Ascending aorta (tissue), 2 donors: ENCODE measurements at regions not wholly inside any gene's neighbourhood (a gene's known extent, or its start where the extent isn't known, plus 50 kb on each side); places are given as distances from the start of the nearest gene placed in this dataset.

Experiments used
- DNase-seq, 2 donors: peaks; one replicate each; pipeline ENCODE4 v3.0.0-alpha.2; 2019; ENCODE audit warnings: low spot score in 2 of 2
- H3K27ac ChIP-seq, 2 donors: fragments of 200-600 bp; sonication (generic); one replicate each; pipeline ENCODE4 v1.5.1; 2016 to 2017; ENCODE audit warnings: mild to moderate bottlenecking in 1 of 2
- H3K27me3 ChIP-seq: fragments of 200-600 bp; sonication (generic); one replicate; pipeline ENCODE4 v1.5.1; 2017
- H3K36me3 ChIP-seq, 2 donors: fragments of 200-600 bp; sonication (generic); one replicate each; pipeline ENCODE4 v1.5.1; 2016
- H3K4me1 ChIP-seq, 2 donors: fragments of 200-600 bp; sonication (generic); one replicate each; pipeline ENCODE4 v1.5.1; 2016 to 2017; ENCODE audit warnings: mild to moderate bottlenecking in 1 of 2
- H3K4me3 ChIP-seq, 2 donors: fragments of 200-600 bp; sonication (generic); one replicate each; pipeline ENCODE4 v1.5.1; 2016 to 2017; ENCODE audit warnings: mild to moderate bottlenecking in 1 of 2
- H3K9me3 ChIP-seq, 2 donors: fragments of 200-600 bp; sonication (generic); one replicate each; pipeline ENCODE4 v1.5.1; 2016
- intact Hi-C: fragments of 100-400 bp; cut with DNase I; formaldehyde crosslinking; loops from one replicate; pipeline ENCODE4 v1.15.1; 2023
- TF ChIP-seq, protein P1 (sequence below), 3 experiments: fragments of 200-600 bp in 2 of 3; fragments of 450-650 bp in 1 of 3; sonication (generic) in 2 of 3; IDR thresholded peaks; one replicate each; pipeline ENCODE4 v1.5.1; 2016 to 2019; ENCODE audit warnings: antibody characterized with exemption in 3 of 3, mild to moderate bottlenecking in 1 of 3, moderate library complexity in 1 of 3

DNA sequence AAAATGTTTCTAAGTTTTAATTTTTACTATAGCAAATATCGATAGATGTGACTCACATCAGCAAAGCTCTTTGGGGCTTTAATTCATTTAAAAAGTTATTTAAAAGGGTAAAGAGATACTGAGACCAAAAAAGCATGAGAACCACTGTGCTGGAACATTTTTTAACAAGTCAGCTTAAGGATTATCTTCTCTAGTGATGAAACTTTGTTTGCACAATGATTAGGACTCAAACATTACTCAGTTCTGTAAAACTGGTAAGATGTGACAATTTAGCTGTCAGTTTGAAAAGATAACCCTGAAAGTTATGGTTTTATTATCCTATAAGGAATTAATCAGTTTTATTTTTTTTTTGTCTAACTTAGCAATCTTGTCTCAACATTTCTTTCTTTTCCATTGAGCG is 301.4 kb downstream of the TSN start:
- Histone ChIP-seq H3K36me3 (no peaks in the 10 kb centered on the region), H3K27me3 (no peaks in the 10 kb centered on the region), H3K4me3 (no peak overlapping the region), H3K27ac (no peak overlapping the region), H3K9me3 (no peaks in the 10 kb centered on the region), H3K4me1 (no peaks in the 10 kb centered on the region)
- DNase-seq = no peak
- intact Hi-C loops = no loop called here
- TF ChIP-seq, protein P1, sequence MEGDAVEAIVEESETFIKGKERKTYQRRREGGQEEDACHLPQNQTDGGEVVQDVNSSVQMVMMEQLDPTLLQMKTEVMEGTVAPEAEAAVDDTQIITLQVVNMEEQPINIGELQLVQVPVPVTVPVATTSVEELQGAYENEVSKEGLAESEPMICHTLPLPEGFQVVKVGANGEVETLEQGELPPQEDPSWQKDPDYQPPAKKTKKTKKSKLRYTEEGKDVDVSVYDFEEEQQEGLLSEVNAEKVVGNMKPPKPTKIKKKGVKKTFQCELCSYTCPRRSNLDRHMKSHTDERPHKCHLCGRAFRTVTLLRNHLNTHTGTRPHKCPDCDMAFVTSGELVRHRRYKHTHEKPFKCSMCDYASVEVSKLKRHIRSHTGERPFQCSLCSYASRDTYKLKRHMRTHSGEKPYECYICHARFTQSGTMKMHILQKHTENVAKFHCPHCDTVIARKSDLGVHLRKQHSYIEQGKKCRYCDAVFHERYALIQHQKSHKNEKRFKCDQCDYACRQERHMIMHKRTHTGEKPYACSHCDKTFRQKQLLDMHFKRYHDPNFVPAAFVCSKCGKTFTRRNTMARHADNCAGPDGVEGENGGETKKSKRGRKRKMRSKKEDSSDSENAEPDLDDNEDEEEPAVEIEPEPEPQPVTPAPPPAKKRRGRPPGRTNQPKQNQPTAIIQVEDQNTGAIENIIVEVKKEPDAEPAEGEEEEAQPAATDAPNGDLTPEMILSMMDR (IDR thresholded peaks at IDR 0.05) = no peak

DNA sequence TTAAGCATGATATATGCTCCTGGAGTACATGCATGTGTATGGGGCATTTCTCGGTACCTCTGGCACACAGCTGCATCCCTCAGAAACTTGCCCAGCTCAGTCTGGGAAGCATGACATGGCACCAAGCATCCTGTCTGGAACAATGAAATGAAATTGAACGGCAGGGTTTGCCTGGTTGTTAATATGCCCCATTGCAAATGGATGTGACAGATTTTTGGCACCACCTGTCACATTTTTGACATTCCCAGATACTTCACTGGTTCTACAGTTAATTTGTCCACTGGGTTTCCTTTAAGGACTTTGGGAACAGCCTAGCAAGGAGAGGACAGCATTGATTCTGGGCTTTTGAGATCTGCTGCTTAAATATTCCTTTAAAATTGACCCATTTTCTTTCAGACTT is 305.8 kb downstream of the TSN start:
- Histone ChIP-seq H3K4me3 (no peak overlapping the region), H3K27me3 (no peaks in the 10 kb centered on the region), H3K36me3 (no peaks in the 10 kb centered on the region), H3K4me1 (no peaks in the 10 kb centered on the region), H3K9me3 (no peaks in the 10 kb centered on the region), H3K27ac (no peak overlapping the region)
- TF ChIP-seq, protein P1 (IDR thresholded peaks at IDR 0.05) = no peak
- no peak for DNase-seq
- intact Hi-C loops = no loop called here

DNA sequence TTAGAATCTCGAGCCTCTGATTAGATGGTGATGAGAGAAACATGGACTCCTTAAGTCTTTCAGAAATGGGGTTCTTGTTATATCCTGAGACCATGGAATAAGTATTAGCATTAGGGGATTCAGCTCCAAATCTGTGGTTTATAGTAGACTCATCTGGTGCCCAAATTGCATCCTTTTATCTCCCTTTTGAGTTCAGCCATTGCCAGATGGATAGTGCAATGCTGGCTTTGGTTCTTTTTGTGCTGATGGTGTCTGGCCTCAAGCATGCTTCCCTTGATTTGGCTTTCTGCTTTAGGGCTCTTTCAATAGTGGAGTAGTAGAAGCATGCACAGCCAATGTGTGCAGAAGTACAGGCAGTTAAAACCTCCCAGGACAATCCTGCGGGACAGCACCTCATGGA is 306.4 kb downstream of the TSN start:
- no peak overlapping the region for H3K4me3 ChIP-seq
- intact Hi-C loops = no loop called here
- no peaks in the 10 kb centered on the region for H3K9me3 ChIP-seq
- no peaks in the 10 kb centered on the region for H3K36me3 ChIP-seq
- DNase-seq = no peak
- no peaks in the 10 kb centered on the region for H3K4me1 ChIP-seq
- TF ChIP-seq, protein P1 (IDR thresholded peaks at IDR 0.05) = no peak
- no peaks in the 10 kb centered on the region for H3K27me3 ChIP-seq
- H3K27ac ChIP-seq = no peak overlapping the region

DNA sequence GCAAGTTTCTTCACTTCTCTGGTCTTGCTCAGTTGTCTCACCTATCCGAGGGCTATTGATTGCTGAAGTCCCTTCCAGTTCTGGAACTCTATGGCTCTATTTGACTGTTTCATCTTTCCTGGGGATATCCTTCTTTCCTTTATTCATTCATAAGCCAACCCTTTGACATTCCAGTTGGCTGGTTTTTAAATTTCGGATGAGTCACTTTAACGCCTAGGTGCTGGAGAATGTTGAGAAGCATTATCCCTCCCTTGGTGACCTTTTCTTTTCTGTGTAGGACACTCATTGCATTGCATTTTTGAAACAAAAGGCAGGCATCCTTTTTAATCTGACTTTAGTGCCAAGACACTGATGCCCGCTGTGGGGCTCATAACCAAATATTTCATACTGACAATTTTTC is 307.1 kb downstream of the TSN start:
- no peak for DNase-seq
- Histone ChIP-seq H3K4me1 (no peaks in the 10 kb centered on the region), H3K36me3 (no peaks in the 10 kb centered on the region), H3K27me3 (no peaks in the 10 kb centered on the region), H3K27ac (no peak overlapping the region), H3K4me3 (no peak overlapping the region), H3K9me3 (no peaks in the 10 kb centered on the region)
- TF ChIP-seq, protein P1 (IDR thresholded peaks at IDR 0.05) = no peak
- intact Hi-C loops = no loop called here

DNA sequence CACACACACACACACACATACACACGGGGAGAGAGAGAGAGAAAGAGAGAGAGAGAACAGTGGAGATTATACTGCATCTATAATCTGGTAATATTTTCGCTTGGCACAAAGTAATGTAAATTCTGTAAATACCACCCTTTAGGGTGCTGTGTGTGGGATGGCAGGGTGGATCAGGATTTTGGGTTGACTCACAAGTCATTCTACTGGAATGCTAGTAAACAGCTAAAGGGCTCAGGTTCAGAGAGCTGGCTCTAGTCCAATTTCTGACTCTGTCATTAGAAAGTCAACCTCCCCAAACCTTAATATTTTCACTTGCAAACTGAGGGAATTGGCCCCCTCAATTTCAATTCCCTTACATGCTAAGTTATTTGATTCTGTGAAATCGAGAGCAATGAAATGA is 308.3 kb downstream of the TSN start:
- TF ChIP-seq, protein P1 (IDR thresholded peaks at IDR 0.05) = no peak
- H3K36me3 ChIP-seq = no peaks in the 10 kb centered on the region
- H3K27ac ChIP-seq = no peak overlapping the region
- H3K9me3 ChIP-seq = no peaks in the 10 kb centered on the region
- no peak overlapping the region for H3K4me3 ChIP-seq
- intact Hi-C loops = no loop called here
- no peak for DNase-seq
- no peaks in the 10 kb centered on the region for H3K27me3 ChIP-seq
- H3K4me1 ChIP-seq = no peaks in the 10 kb centered on the region

DNA sequence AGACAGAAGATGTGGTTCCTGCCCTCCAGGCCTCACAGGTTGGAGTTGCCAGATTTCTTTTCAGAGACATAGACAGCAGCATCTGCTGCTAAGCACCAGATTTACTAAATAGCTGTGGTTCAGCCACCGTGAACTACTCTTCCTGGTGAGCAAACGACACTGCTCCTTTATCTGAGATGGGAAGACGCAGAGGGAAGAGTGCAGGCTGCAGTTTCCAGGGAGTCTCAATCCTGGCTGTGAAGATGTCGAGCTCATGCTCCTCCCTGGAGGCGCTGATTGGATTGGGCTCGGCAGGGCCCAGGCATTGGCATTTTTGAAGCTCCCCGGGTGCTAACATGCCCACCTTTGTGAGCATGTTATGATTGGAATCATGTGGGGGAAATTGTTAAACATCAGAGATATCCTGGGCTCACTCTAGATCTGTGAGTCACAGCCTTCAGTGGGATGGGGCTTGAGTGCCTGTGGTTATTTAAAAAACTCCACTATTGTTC is 314.8 kb downstream of the TSN start:
- Histone ChIP-seq H3K4me3 (no peak overlapping the region), H3K27ac (no peak overlapping the region), H3K36me3 (no peaks in the 10 kb centered on the region), H3K4me1 (no peaks in the 10 kb centered on the region), H3K9me3 (no peaks in the 10 kb centered on the region), H3K27me3 (no peaks in the 10 kb centered on the region)
- intact Hi-C loops = no loop called here
- DNase-seq = no peak
- TF ChIP-seq, protein P1 (IDR thresholded peaks at IDR 0.05) = no peak
